Cardiac septum (tissue), 1 donor: ENCODE measurements at regions not wholly inside any gene's neighbourhood (a gene's known extent, or its start where the extent isn't known, plus 50 kb on each side); places are given as distances from the start of the nearest gene placed in this dataset.
"Not testable (repeated sequence)": the region's sequence is repeated elsewhere in the genome, so short reads cannot be mapped to it uniquely, and the experiment has no call there.

Source experiments
- DNase-seq: peaks from one replicate; pipeline ENCODE4 v3.0.0-alpha.2; 2020; ENCODE audit warnings: low spot score
- intact Hi-C: fragments of 100-400 bp; cut with DNase I; formaldehyde crosslinking; loops from one replicate; pipeline ENCODE4 v1.14.0; 2022
- donor health status: DM: no; HTN: no; CAD: no.

DNA sequence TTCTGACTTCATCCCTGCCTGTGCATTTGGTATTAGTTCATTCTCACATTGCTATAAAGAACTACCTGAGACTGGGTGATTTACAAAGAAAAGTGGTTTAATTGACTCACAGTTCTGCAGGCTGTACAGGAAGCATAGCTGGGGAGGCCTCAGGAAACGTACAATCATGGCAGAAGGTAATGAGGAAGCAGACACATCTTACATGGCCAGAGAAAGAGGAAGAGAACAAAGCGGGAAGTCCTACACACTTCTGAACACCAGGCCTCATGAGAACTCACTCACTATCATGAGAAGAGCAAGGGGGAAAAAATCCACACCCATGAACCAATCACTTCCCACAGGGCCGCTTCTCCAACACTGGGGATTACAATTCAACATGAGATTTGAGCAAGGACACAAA, 303.9 kb downstream of the CBLN4 start:
- intact Hi-C loops: no loop called here
- no peak for DNase-seq

DNA sequence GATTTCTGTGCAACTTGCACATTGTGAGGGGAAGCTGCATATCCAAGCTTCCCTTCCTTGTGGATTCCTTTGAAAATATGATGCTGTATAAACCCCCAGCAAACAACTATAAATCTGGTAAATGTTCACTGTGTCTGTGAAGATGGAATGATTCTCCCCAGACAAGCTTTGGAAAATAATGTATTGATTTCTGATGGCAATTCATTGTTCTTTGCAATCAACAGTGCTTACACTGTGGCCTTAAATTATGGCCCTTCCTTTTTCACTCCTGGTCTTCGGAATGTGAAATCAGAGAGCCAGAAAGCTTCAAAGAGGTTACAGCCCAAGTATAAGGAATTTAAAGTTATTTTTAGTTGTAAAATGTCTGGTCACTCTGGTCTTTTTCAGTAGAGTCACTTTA, 308.8 kb downstream of the CBLN4 start:
- intact Hi-C loops: no loop called here
- no peak for DNase-seq

DNA sequence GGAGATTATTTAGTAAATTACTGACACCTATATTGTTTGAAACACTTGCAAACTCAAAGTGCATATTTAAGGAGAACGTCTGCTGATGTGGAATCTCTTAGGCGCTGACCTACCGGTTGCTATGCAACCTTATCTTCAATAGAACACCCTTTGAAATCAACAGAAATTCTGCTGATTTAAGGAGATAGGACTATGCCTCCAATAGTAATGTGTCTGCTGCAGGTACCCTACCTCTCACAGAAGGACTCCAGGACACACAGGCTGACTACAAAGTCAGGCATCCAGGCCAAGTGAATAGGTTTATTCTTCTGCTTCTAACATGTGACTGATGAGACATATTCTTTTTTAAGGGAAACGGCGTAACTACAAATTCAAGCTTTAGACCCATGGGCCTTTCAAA, 311.7 kb downstream of the CBLN4 start:
- DNase-seq: no peak
- intact Hi-C loops: no loop called here

DNA sequence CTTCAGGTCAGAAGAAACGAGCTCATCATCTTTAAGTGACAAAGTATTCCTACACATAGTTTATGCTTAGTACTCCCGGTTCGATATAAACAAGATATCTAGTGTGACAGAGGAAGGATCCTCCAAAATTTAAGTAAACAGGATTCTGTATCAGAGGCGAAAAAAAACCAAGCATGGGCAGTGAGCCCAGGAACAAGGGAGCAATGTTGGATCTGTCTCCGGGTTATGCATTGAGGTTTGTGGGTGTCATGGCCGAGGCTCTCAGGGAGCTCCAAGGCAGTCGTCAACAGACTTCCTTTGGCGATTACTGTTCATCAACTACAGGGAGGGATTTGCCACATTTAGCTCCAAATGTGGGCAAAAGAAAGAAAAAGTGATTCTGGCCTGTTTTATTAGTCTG, 319.5 kb downstream of the CBLN4 start:
- intact Hi-C loops: no loop called here
- no peak for DNase-seq

DNA sequence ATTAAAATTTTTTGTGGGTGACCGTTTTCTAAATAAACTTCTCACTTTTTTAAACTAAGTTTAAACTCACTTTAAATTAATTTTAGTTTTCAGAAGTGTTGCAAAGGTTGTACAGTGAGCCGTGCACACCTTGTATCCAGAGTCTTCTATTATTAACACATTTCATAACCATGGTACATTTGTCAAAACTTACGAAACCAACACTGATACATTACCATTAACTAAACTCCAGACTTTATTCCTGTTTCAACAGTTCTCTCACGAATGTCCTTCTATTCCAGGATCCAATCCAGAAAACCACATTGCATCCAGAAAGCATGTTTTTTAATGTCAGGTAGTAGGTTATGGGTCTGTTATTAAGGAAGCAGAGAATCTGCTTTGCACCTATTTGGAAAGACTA, 319.9 kb downstream of the CBLN4 start:
- DNase-seq: no peak
- intact Hi-C loops: no loop called here

DNA sequence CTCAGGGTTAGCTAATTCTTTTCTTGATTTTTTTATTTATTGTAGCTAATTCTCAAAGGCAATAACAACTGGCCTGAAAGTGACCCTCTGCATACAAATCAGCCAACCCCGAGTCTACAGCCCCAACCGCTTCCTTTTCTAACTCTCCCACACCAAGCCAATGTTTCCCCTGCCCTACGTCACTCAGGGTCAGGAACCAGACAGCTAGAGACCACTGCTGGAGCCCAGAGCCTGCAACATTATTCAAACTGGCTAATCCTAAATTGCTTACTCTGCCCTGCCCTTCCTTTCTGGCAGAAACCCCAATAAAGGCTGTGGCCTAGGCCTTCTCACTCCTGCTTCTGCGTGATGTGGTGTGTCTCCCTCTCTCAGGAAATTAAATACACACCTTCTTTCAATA, 320.7 kb downstream of the CBLN4 start:
- intact Hi-C loops: no loop called here
- no peak for DNase-seq

DNA sequence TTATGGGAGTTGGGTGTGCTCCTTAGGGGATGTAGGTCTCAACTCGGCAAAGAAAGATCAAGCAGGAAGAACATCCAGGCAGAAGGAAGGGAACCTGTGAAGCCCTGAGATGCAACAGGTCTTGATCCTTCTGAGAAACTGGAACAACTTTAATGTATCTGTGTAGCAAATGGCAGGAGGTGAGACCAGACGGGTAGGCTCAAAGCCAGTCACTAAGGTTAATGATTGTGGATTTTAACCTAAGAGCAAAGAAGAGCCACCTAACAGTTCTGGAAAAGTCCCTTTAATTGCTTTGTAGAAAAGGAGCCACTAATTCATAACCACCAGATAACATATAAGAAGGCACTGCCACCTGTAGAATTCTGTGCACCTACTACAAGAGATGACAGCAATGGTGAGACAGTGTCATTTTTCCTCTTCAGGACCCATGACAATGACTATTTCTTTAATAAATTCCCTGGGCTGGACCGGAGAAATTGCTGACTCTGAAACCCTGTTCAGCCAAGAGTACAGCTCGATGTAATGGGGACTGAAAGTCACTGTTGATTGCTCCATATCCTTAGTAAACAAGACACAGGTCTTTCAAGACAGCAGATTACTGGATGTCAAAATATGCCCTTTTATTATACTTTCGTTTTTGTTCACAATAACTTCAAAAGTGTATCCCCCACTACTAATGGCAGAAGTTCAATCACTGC, 326.2 kb downstream of the CBLN4 start:
- no peak for DNase-seq
- intact Hi-C loops: no loop called here

DNA sequence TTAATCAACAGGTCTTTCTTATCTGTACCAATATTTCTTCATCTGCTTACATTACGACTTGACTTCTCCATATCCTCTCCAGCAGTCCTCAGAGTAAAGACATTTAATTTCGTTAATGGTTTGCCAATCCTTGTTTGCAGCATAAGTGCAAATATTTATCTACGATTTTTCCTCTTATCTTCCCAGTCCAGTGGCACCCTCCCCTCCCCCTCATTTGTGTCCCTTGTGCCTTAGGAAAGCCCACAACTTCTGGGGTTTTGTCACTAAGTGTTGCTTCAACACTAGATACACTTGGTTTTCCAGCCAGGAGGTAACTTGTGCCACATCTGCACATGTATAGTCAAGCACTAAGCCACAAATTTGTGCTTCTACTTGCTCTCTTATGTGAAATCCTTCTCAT, 327.2 kb downstream of the CBLN4 start:
- no peak for DNase-seq
- intact Hi-C loops: no loop called here

DNA sequence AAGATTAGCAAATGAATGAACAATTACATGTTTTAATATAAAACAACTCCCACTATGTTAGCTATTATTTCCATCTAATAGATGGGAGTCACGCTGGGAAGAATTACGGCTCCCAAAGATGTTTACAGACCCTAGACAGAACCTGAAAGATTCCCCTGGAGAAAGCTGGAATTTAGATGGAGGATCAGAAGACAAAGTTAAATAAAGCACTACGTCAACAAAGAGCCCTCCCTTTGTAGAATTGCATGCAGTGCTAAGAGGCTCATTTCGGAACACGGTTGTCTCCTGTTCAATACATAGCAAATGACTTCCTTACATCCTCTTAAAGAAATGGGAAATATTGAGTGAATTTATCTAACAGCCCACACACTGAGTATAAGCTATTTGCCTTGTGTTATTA, 328.3 kb downstream of the CBLN4 start:
- DNase-seq: no peak
- intact Hi-C loops: no loop called here

DNA sequence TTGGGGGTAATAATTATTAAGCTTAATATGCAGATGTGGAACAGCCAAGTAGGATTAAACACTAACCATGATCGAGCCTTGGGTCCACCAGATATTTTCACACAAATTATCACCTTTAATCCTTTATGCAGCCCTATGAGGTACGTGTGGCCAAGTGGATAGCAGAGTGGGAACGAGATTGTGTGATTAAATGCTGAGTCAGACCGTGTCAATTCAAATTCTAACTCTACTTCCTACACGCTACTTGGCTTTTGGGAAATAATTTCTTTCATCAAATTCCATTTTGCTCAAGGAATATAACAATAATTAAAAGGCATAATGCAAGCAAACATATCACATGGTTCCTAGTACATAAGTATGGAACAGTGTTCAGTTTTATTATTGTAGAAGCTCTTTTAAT, 329.2 kb downstream of the CBLN4 start:
- intact Hi-C loops: no loop called here
- no peak for DNase-seq

DNA sequence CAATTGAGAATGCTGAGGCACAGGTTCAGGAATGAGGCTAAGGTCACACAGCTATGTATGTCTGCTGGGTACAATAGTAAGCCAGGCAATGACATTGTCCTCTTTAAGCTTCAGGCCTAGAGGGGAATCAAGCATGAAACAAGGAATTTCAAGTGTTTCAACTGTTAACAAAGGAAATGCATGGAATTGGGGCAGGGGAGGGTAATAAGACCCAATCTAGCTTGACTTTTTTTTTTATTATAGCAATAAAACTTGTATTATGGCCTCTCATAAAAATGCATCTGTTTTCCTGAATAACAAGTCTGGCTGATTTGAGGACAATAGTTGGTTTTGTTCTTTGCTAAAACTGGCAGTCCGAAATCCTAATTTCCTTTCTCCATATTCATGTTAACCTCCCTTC, 336.7 kb downstream of the CBLN4 start:
- intact Hi-C loops: no loop called here
- DNase-seq: no peak

DNA sequence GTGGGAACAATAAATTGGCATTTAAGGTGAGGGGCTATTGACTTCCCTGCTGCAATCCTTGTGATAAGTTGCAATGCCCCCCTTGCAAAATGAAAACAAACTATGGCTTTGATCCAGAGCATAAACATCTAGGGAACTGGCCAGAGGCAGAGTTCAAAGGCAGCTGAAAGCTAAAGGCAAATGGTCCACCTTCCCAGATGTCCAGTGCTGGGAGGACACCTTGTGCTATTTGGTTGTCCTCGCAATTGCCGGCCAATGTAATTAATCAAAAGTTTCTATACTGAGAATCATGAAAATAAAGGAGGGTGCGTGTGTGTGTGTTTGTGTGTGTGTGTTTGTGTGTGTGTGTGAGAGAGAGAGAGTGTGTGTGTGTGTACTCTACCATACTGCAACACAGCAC, 337.4 kb downstream of the CBLN4 start:
- no peak for DNase-seq
- intact Hi-C loops: no loop called here

DNA sequence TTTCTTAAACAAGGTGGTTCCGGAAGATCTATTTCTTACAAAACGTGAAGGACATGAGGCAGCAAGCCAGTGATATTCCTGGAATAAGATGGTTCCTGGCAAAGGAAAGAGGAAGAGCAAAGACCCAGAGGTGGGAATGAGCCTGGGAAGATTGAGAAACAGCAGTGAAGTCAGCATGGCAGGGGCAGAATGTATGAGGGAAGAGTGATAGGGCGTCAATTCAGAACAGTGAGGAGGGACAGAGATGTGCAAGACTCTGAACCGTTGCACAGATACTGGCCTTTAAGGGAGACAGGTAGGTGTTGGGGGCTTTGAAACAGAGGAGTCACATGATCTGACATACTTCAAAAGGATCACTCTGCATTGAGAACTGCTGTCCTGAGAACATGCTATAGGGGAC, 338.3 kb downstream of the CBLN4 start:
- no peak for DNase-seq
- intact Hi-C loops: no loop called here

DNA sequence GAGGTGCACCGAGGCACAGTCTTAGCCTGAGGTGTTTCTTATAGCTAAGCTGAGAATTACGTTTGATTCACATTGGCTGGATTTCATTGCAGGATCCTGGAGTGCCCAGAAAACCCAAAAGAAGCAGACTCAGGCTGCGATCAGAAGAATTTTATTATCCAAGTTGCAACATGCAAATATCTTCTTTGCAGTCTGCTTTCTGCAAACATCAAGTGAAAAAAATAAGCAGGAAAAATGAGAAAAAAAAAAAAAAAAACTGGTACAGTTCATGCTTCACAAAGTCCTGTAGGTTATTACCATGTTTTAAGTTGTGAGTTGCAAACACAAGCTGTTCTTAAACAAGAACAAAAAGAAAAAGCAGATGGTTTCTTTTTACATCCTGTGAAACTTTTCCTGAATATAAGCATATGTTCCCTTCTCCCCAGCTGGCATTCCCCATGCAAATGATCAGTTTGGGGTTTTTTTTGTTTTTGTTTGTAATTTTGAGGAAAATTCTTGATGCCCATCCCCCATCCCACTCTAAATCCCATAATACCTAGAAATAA, 349.0 kb downstream of the CBLN4 start:
- intact Hi-C loops: no loop called here

DNA sequence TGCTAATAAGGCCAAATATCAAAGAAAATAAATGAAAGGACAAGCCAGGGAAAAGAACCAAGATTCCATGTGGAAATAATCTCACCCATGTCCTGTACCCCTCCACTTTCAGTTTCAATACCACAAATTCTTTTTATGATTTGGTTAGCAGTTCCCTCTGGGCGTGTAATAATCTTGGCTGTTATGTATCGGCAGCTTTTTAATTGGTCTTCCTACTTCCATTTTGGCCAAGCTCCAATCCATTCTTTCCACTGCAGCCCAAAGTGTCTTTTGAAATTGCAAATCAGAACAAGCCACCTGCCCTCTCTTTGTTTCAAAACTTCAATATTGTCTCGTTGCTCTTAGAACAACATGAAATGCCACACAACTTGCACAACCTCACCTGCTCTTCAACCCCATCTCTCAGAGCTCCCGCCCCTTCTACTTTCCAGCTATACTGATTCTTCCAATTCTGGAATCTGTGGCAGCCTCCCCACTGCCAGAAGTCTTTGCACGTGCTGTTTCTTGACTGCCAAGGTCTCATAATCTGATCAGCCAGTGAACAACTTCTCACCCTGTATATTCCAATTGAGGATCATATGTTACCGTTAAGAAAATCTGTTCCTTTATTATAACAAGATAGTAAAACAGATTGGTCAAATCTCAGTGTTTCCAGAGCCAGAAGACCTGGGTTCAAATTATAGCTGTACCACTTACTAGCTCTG, 354.5 kb downstream of the CBLN4 start:
- no peak for DNase-seq
- intact Hi-C loops: no loop called here

More for the DNA sequence above, 349.0 kb downstream of the CBLN4 start:
- no peak for DNase-seq

DNA sequence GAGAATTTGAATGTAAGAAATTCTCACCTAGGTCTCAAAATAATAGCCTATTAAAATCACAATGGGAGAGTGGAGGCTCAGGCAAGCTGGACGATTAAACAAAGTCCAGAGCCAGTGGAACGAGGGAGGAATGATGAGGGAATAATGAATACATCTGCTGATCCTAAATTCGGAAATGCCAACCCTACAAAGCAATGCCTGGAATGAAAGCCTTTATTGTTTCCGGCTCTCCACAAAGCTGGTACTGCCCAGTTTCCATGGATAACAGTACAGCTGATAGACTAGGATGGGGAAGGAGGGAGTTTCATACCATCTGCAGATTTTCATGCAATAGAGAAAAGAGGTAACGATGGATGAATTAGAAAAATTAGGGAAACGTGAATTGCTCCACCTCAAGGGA, 356.1 kb downstream of the CBLN4 start:
- intact Hi-C loops: no loop called here
- DNase-seq: no peak

DNA sequence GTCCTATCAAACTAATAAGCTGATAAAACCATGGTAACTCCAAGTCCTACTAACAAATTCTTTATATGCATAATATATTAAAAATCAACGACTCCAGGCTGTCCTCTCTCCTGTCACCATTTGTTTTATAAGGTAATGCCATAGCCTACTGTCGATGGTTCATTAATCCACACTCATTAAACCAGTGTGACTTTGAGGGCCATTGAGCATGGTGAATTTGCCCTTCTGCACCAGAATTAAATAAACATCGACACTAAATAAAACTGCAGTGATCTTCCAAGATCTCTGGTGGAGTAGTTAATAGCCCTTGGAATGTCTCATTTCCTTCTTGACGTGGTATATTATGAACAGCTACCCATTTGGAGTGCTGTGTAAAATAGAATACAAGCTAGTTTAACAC, 358.5 kb downstream of the CBLN4 start:
- DNase-seq: no peak
- intact Hi-C loops: no loop called here

DNA sequence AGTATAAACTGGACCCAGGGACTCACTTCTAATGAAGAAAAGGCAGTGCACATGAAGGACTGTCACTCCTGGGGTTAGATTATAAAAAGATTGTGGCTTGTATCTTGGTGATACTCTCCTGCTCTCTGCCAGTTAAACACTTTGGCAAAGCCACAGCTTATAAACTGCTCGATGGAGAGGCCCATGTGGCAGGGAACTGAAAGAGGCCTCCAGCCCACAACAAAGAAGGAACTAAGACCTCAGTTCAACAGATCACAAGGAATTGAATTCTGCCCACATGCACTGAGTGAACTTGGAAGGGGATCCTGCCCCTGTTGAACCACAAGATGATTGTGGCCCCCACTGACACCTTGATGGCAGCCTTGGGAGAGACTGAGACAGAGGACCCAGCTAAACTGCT, 363.8 kb downstream of the CBLN4 start:
- intact Hi-C loops: no loop called here
- DNase-seq: no peak

DNA sequence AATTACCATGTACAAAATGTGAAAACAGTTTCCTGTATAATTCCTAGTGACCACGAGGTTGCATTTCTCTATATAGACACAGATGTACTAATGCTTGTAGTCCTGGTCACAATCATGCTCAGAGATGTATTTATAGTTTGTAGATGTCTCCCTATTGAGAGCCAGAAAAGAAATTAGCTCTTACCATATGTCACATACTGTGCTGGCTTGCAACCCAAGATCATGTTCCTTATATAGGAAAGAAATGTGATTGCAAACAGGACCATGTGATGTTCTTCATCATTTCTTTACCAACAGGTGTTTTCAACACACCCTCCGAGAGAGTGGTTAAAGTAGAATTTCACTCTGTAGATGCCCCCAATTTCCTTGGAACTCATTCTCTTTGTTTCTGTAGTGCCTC, 369.4 kb downstream of the CBLN4 start:
- intact Hi-C loops: no loop called here
- no peak for DNase-seq

DNA sequence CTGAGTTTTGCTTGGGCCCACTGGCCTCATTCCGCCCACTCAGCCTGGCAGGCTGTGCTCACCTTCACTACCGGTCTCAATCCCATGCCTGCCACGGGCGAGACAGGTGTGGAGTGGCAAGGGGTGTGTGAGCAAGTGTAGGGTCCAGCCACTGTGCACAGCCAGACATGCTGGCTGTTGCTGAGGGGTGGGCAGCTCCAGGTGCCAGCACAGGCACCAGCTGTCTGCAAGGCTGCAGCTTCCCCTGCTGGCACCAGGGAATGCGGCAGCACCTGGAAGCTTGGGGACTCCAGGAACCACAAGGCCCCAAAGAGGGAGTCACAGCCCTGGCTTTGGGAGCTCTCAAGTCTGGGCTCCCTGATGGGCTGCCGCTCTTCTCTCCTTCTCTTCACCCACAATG, 372.7 kb downstream of the CBLN4 start:
- no peak for DNase-seq
- intact Hi-C loops: no loop called here

DNA sequence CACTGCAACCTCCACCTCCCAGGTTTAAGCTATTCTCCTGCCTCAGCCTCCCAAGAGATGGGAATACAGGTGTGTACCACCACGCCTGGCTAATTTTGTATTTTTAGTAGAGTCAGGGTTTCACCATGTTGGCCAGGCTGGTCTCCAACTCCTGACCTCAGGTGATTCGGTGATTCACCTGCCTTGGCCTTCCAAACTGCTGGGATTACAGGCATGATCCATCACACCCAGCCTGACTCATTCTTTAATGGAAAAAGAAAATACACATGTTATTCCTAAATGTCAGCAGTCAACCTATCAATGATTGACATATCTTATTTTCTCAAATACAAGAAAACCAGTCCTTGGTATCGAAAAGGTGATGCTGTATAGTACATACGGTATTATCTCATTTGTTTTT, 376.2 kb downstream of the CBLN4 start:
- DNase-seq, intact Hi-C loops: not testable (repeated sequence)
